Spleen (tissue), 11 donors: ENCODE measurements at regions not wholly inside any gene's neighbourhood (a gene's known extent, or its start where the extent isn't known, plus 50 kb on each side); places are given as distances from the start of the nearest gene placed in this dataset.

Experiments used
- DNase-seq: peaks from one replicate; pipeline ENCODE4 v3.0.0-alpha.2; 2020
- H3K27ac ChIP-seq, 8 donors: fragments of 200-600 bp; sonication (generic) in 7 of 8; 1 replicate in 4 of 8; 2 replicates in 4 of 8; pipeline versions ENCODE4 v1.5.0 to v1.8.0; 2016 to 2021; ENCODE audit warnings: inconsistent platforms in 4 of 8, mild to moderate bottlenecking in 4 of 8, moderate library complexity in 1 of 8
- H3K27me3 ChIP-seq, 7 donors: fragments of 200-600 bp; sonication (generic) in 6 of 7; replicated peaks in 1 of 7; 1 replicate in 4 of 7; 2 replicates in 3 of 7; pipeline versions ENCODE4 v1.5.0 to v1.8.0; 2016 to 2021; ENCODE audit warnings: inconsistent platforms in 3 of 7, mild to moderate bottlenecking in 1 of 7
- H3K36me3 ChIP-seq, 6 donors: fragments of 200-600 bp; sonication (generic) in 5 of 6; 1 replicate in 4 of 6; 2 replicates in 2 of 6; pipeline versions ENCODE4 v1.5.0 to v1.8.0; 2016 to 2021; ENCODE audit warnings: inconsistent platforms in 2 of 6
- H3K4me1 ChIP-seq, 6 donors: fragments of 200-600 bp; sonication (generic) in 5 of 6; 1 replicate in 3 of 6; 2 replicates in 3 of 6; pipeline versions ENCODE4 v1.5.0 to v1.8.0; 2016 to 2021; ENCODE audit warnings: inconsistent platforms in 3 of 6
- H3K4me3 ChIP-seq, 8 donors: fragments of 200-600 bp; sonication (generic) in 7 of 8; 1 replicate in 4 of 8; 2 replicates in 4 of 8; pipeline versions ENCODE4 v1.5.0 to v1.8.0; 2016 to 2021; ENCODE audit warnings: inconsistent platforms in 4 of 8, mild to moderate bottlenecking in 4 of 8, moderate library complexity in 2 of 8
- H3K9me3 ChIP-seq, 8 donors: fragments of 200-600 bp; sonication (generic) in 7 of 8; 1 replicate in 4 of 8; 2 replicates in 4 of 8; pipeline versions ENCODE4 v1.5.0 to v1.8.0; 2016 to 2021; ENCODE audit warnings: inconsistent platforms in 4 of 8
- CTCF ChIP-seq, 11 experiments: fragments of 200-600 bp in 7 of 11; fragments of 450-650 bp in 4 of 11; sonication (generic) in 4 of 11; IDR thresholded peaks in 8 of 11; conservative IDR thresholded peaks in 3 of 11; 1 replicate in 7 of 11; 2 replicates in 4 of 11; pipeline versions ENCODE4 v1.4.0 to v1.8.0; 2016 to 2021; ENCODE audit warnings: antibody characterized with exemption in 11 of 11, inconsistent platforms in 4 of 11, mild to moderate bottlenecking in 1 of 11
- POLR2A ChIP-seq, 3 donors: fragments of 450-650 bp; IDR thresholded peaks; one replicate each; pipeline ENCODE4 v1.5.1; 2017; ENCODE audit warnings: antibody characterized with exemption in 3 of 3, mild to moderate bottlenecking in 1 of 3
- POLR2AphosphoS5 ChIP-seq, 3 donors: sonication (generic); formaldehyde crosslinking; IDR thresholded peaks; one replicate each; pipeline ENCODE4 v1.5.1; 2017; ENCODE audit warnings: antibody characterized with exemption in 3 of 3
- WGBS, 5 donors: extraction: QIAGEN DNeasy Blood & Tissue Kit in 3 of 5; methylation state at CpG; one replicate each; pipeline versions ENCODE4 v1.1.5 to v1.1.7; 2013 to 2018; 5-methylcytosine and 5-hydroxymethylcytosine counted together
- intact Hi-C: fragments of 100-400 bp; cut with DNase I; formaldehyde crosslinking; loops from one replicate; pipeline ENCODE4 v1.15.0; 2023; ENCODE audit warnings: low total_unique reads
- donor health status: healthy with polysubstance abuse.
- donor health status: DM: no; HTN: no; CAD: no; lungs with moderate emphysema.
- donor health status: DM: no; HTN: no; CAD: no.
- donor health status: Bipolar disorder and iron deficiency.
- donor health status: healthy.
- donor health status: DM: no; HTN: no; CAD: no.
- donor health status: DM: yes; HTN: yes; CAD: no.

GRCh38 chr6:43861212-43861894 is 91.3 kb downstream of the VEGFA start:
- no peak overlapping the region for H3K4me3 ChIP-seq
- no peak for TF ChIP-seq POLR2A (IDR thresholded peaks at IDR 0.05)
- TF ChIP-seq CTCF (IDR thresholded peaks at IDR 0.05 in 8 of 11, conservative IDR thresholded peaks at IDR 0.05 in 3 of 11) = no peak
- no peak for TF ChIP-seq POLR2AphosphoS5 (IDR thresholded peaks at IDR 0.05)
- peak; percentile 21 for DNase-seq
- 75 to 83% (median 82%) methylated on average over 14 of the region's 14 CpGs for WGBS, 5 donors
- H3K36me3 ChIP-seq = no peaks in the 10 kb centered on the region
- peaks cover 0 to 28% (median 0%) of the 10 kb centered on the region in 7 donors for H3K27me3 ChIP-seq
- H3K9me3 ChIP-seq = no peaks in the 10 kb centered on the region
- intact Hi-C loops = no loop called here
- H3K27ac ChIP-seq = no peak overlapping the region
- H3K4me1 ChIP-seq = no peaks in the 10 kb centered on the region

GRCh38 chr6:43860285-43860684 is 90.3 kb downstream of the VEGFA start:
- H3K27me3 ChIP-seq = peaks cover 0 to 19% (median 0%) of the 10 kb centered on the region in 7 donors
- H3K9me3 ChIP-seq = no peaks in the 10 kb centered on the region
- H3K36me3 ChIP-seq = no peaks in the 10 kb centered on the region
- no peak for TF ChIP-seq CTCF (IDR thresholded peaks at IDR 0.05 in 8 of 11, conservative IDR thresholded peaks at IDR 0.05 in 3 of 11)
- no peak for TF ChIP-seq POLR2AphosphoS5 (IDR thresholded peaks at IDR 0.05)
- 68 to 84% (median 79%) methylated on average over 7 of the region's 7 CpGs for WGBS, 5 donors
- intact Hi-C loops = no loop called here
- H3K27ac ChIP-seq = no peak overlapping the region
- no peaks in the 10 kb centered on the region for H3K4me1 ChIP-seq
- H3K4me3 ChIP-seq = no peak overlapping the region
- DNase-seq = peak; percentile 38

GRCh38 chr6:43859213-43859612 is 89.2 kb downstream of the VEGFA start:
- DNase-seq = no peak
- intact Hi-C loops = no loop called here
- H3K4me1 ChIP-seq = no peaks in the 10 kb centered on the region
- H3K36me3 ChIP-seq = no peaks in the 10 kb centered on the region
- TF ChIP-seq POLR2A (IDR thresholded peaks at IDR 0.05) (no peak), CTCF (IDR thresholded peaks at IDR 0.05 in 8 of 11, conservative IDR thresholded peaks at IDR 0.05 in 3 of 11) (no peak), POLR2AphosphoS5 (IDR thresholded peaks at IDR 0.05) (no peak)
- no peaks in the 10 kb centered on the region for H3K9me3 ChIP-seq
- H3K27ac ChIP-seq = no peak overlapping the region
- 82 to 95% (median 88%) methylated on average over 9 of the region's 9 CpGs for WGBS, 5 donors
- peaks cover 0 to 8% (median 0%) of the 10 kb centered on the region in 7 donors for H3K27me3 ChIP-seq
- H3K4me3 ChIP-seq = no peak overlapping the region

GRCh38 chr6:43858161-43859153 is 88.4 kb downstream of the VEGFA start:
- Histone ChIP-seq H3K27me3 (peaks cover 0 to 3% (median 0%) of the 10 kb centered on the region in 7 donors), H3K9me3 (no peaks in the 10 kb centered on the region), H3K4me1 (no peaks in the 10 kb centered on the region), H3K4me3 (no peak overlapping the region), H3K36me3 (no peaks in the 10 kb centered on the region), H3K27ac (no peak overlapping the region)
- 81 to 89% (median 86%) methylated on average over 11 of the region's 11 CpGs for WGBS, 5 donors
- intact Hi-C loops = no loop called here
- TF ChIP-seq POLR2AphosphoS5 (IDR thresholded peaks at IDR 0.05) (no peak), POLR2A (IDR thresholded peaks at IDR 0.05) (no peak), CTCF (IDR thresholded peaks at IDR 0.05 in 8 of 11, conservative IDR thresholded peaks at IDR 0.05 in 3 of 11) (no peak)
- DNase-seq = no peak
